GM10266 (cell line): ENCODE measurements at regions not wholly inside any gene's neighbourhood (a gene's known extent, or its start where the extent isn't known, plus 50 kb on each side); places are given as distances from the start of the nearest gene placed in this dataset.
"Not testable (repeated sequence)": the region's sequence is repeated elsewhere in the genome, so short reads cannot be mapped to it uniquely, and the experiment has no call there.

ENCODE experiments used
- DNase-seq: peaks from one replicate; pipeline ENCODE4 v3.0.0; 2012; ENCODE audit errors: extremely low spot score
- TF ChIP-seq, protein P1 (sequence below): IDR thresholded peaks from 2 replicates; pipeline ENCODE4 v1.5.1; 2012; ENCODE audit warnings: mild to moderate bottlenecking, low read depth; ENCODE audit not compliant: control insufficient read depth, insufficient read depth; ENCODE audit errors: missing control alignments

DNA sequence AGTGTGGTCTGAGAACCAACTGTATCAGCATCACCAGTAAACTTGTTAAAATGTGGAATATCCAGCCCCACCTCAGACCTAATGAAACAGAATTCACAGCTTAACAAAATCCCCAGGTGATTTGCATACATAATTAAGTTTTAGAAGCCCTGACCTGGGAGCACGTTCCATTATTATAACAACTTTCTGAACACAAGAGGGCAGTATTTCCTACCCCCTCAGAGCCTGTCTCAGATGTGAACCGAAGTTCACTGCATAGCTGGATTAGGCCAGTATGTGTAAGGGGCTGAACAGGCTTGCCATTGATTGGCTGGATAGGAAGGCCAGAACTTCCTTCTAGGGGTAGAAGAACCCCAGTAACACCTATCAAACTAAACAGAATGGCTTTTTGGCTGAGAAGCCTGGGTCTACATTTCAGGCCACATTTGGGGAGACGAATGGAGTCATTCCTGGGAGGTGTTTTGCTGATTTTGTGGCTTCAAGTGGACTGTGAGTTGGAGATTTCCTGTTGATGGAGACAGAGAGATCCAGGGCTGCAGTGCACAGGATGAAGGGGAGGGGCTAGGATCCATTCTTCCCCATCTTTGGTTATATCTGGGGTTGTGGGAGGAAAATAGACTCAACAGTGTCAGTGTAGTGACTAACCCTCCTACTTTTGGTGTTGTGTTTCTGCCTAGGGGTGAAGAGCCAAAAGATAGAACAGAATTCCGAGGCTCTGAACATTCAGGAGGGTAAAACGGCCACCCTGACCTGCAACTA, 94.7 kb upstream of the OR4E1 start:
- TF ChIP-seq, protein P1, sequence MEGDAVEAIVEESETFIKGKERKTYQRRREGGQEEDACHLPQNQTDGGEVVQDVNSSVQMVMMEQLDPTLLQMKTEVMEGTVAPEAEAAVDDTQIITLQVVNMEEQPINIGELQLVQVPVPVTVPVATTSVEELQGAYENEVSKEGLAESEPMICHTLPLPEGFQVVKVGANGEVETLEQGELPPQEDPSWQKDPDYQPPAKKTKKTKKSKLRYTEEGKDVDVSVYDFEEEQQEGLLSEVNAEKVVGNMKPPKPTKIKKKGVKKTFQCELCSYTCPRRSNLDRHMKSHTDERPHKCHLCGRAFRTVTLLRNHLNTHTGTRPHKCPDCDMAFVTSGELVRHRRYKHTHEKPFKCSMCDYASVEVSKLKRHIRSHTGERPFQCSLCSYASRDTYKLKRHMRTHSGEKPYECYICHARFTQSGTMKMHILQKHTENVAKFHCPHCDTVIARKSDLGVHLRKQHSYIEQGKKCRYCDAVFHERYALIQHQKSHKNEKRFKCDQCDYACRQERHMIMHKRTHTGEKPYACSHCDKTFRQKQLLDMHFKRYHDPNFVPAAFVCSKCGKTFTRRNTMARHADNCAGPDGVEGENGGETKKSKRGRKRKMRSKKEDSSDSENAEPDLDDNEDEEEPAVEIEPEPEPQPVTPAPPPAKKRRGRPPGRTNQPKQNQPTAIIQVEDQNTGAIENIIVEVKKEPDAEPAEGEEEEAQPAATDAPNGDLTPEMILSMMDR: peak; percentile 32
- peak; percentile 23 for DNase-seq

DNA sequence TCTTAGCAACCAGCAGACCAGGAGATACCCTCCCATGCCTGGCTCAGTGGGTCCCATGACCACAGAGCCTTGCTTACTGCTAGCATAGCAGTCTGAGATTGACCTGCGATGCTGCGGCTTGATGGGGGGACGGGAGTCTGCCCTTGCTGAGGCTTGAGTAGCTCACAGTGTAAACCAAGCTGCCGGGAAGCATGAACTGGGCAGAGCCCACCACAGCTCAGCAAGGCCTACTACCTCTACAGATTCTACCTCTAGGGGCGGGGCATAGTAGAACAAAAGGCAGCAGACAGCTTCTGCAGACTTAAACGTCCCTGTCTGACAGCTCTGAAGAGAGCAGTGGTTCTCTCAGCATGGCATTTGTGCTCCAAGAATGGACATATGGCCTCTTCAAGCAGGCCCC, 86.7 kb upstream of the OR4E1 start:
- not testable (repeated sequence) for DNase-seq

DNA sequence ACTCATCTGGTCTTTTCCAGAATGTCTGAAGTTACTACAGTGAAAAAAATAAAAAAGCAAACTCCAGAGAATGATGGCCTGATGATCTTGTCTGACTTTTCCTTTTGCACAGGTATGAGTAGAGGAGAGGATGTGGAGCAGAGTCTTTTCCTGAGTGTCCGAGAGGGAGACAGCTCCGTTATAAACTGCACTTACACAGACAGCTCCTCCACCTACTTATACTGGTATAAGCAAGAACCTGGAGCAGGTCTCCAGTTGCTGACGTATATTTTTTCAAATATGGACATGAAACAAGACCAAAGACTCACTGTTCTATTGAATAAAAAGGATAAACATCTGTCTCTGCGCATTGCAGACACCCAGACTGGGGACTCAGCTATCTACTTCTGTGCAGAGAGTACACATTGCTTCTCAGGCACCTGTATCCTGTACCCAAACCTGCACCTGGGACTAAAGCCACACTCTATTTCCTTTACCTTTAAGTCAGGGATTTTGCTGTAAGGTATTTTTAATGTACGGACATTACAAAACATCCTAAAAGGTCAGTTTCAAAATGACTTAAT, 75.8 kb upstream of the OR4E1 start:
- DNase-seq: no peak

DNA sequence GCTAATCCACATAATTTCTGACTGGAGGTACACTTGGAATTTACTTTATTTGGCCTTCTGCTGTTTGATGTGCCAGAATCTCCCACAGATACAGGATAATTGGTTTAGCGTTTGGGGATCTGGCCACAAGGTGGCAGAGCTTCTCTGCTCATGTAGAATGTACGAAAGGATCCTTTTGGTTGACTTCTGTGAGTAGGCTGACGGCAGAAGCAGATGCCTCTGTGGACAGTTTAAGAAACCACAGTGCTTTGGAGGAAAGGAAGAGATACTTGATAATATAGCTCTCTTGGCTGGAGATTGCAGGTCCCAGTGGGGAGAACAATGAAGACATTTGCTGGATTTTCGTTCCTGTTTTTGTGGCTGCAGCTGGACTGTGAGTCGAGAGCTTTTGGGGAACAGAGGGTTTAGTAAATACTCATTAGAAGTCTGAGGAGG, 75.3 kb upstream of the OR4E1 start:
- TF ChIP-seq, protein P1: peak; percentile 81
- peak; percentile 25 for DNase-seq

More for the DNA sequence above, 75.8 kb upstream of the OR4E1 start:
- TF ChIP-seq, protein P1: no peak

GRCh38 chr14:21735639-21736307, 62.2 kb upstream of the OR4E1 start:
- DNase-seq: no peak
- TF ChIP-seq, protein P1: no peak

- TF ChIP-seq, protein P1: no peak
Observed at GRCh38 chr14:21735200-21735599, 61.6 kb upstream of the OR4E1 start.

DNA sequence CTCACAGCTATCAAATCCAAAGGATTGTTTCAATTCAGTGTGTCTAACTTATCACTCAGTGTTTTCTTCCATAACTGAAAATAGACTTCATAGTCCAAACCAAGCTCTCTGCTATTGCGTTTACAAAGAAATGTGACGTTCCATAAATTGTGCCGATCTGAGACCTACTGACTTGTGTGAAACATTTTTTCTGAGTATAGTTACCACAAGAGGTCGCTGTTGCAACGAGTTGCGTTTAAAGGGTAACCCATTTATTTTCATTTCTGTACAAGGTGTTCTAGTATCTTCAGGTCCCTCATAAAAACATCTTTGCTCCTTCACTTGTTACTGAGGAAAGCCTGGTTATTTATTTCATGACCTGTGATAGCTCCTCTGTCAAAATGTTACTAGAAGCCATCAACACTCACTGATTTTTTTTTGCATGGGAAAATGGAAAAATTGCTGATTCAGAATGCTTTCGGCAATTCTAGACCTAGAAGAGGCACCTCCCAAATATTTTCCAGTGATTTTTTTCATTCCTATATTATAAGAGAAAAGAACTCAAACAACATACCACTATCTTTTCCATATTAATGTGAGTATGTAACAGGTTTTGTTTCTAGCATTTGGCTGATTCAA, 60.9 kb upstream of the OR4E1 start:
- DNase-seq: peak; percentile 22
- TF ChIP-seq, protein P1: peak; percentile 62

More at GRCh38 chr14:21735200-21735599, 61.6 kb upstream of the OR4E1 start:
- DNase-seq: no peak
